HG02571 (cell line): ENCODE measurements at regions not wholly inside any gene's neighbourhood (a gene's known extent, or its start where the extent isn't known, plus 50 kb on each side); places are given as distances from the start of the nearest gene placed in this dataset.

Source experiments
- ATAC-seq: cut with Tn5 transposase; IDR thresholded peaks from one replicate; pipeline ENCODE4 v1.9.1; 2021; ENCODE audit warnings: mild to moderate bottlenecking, moderate library complexity; ENCODE audit not compliant: unreplicated experiment

- no peak for ATAC-seq
Observed at GRCh38 chr9:81292056-81292805, 397.1 kb downstream of the TLE1 start.

GRCh38 chr9:81289622-81290021 lies 399.7 kb downstream of the TLE1 start:
- no peak for ATAC-seq

GRCh38 chr9:81268048-81268447 lies 421.3 kb downstream of the TLE1 start:
- no peak for ATAC-seq

- ATAC-seq = no peak
Observed at GRCh38 chr9:81266674-81267073, 422.7 kb downstream of the TLE1 start.

- no peak for ATAC-seq
Observed at GRCh38 chr9:81266086-81266485, 423.3 kb downstream of the TLE1 start.

GRCh38 chr9:81264516-81264915 lies 424.8 kb downstream of the TLE1 start:
- no peak for ATAC-seq

- no peak for ATAC-seq
Observed at GRCh38 chr9:81259896-81260295, 429.5 kb downstream of the TLE1 start.

- ATAC-seq = no peak
Observed at GRCh38 chr9:81256368-81256767, 433.0 kb downstream of the TLE1 start.

GRCh38 chr9:81250606-81251005 lies 438.7 kb downstream of the TLE1 start:
- no peak for ATAC-seq

GRCh38 chr9:81250041-81250440 lies 439.3 kb downstream of the TLE1 start:
- no peak for ATAC-seq

- no peak for ATAC-seq
Observed at GRCh38 chr9:81245254-81245956, 443.9 kb downstream of the TLE1 start.

- no peak for ATAC-seq
Observed at GRCh38 chr9:81244631-81245030, 444.7 kb downstream of the TLE1 start.

- ATAC-seq = no peak
Observed at GRCh38 chr9:81242866-81243265, 446.5 kb downstream of the TLE1 start.

GRCh38 chr9:81239388-81239787 lies 450.0 kb downstream of the TLE1 start:
- ATAC-seq = no peak

GRCh38 chr9:81237565-81238231 lies 451.6 kb downstream of the TLE1 start:
- no peak for ATAC-seq

GRCh38 chr9:81234924-81235610 lies 454.3 kb downstream of the TLE1 start:
- no peak for ATAC-seq

GRCh38 chr9:81231011-81231410 lies 458.3 kb downstream of the TLE1 start:
- no peak for ATAC-seq

- no peak for ATAC-seq
Observed at GRCh38 chr9:81227507-81228245, 461.7 kb downstream of the TLE1 start.

- no peak for ATAC-seq
Observed at GRCh38 chr9:81225596-81225995, 463.8 kb downstream of the TLE1 start.

- ATAC-seq = no peak
Observed at GRCh38 chr9:81224166-81225081, 464.9 kb downstream of the TLE1 start.
